ENCODE measurements at regions not wholly inside any gene's neighbourhood (a gene's known extent, or its start where the extent isn't known, plus 50 kb on each side); places are given as distances from the start of the nearest gene placed in this dataset.

GRCh38 chr7:98475352-98475751 lies 74.5 kb upstream of the BAIAP2L1 start:
- TF ChIP-seq, protein P1, sequence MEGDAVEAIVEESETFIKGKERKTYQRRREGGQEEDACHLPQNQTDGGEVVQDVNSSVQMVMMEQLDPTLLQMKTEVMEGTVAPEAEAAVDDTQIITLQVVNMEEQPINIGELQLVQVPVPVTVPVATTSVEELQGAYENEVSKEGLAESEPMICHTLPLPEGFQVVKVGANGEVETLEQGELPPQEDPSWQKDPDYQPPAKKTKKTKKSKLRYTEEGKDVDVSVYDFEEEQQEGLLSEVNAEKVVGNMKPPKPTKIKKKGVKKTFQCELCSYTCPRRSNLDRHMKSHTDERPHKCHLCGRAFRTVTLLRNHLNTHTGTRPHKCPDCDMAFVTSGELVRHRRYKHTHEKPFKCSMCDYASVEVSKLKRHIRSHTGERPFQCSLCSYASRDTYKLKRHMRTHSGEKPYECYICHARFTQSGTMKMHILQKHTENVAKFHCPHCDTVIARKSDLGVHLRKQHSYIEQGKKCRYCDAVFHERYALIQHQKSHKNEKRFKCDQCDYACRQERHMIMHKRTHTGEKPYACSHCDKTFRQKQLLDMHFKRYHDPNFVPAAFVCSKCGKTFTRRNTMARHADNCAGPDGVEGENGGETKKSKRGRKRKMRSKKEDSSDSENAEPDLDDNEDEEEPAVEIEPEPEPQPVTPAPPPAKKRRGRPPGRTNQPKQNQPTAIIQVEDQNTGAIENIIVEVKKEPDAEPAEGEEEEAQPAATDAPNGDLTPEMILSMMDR (IDR thresholded peaks at IDR 0.05; ENCODE audit: control extremely low read depth, extremely low read depth): no peak
- ATAC-seq (ENCODE audit: insufficient read depth, low FRiP score) (no peak), DNase-seq (no peak)
- H3K36me3 ChIP-seq (ENCODE audit: control insufficient read depth in 4 of 4, insufficient read depth in 4 of 4, low read length in 4 of 4): no peaks in the 10 kb centered on the region
- 83 to 93% methylated on average over 3 of the region's 3 CpGs for WGBS, 2 donors
- no peak overlapping the region for H3K27ac ChIP-seq (ENCODE audit: low read depth in 1 of 2, low read length in 1 of 2)
- H3K4me1 ChIP-seq (ENCODE audit: control insufficient read depth in 5 of 5, insufficient read depth in 5 of 5, low read length in 5 of 5): peaks cover 0 to 4% (median 0%) of the 10 kb centered on the region in 5 donors
- H3K9me3 ChIP-seq (ENCODE audit: control insufficient read depth in 4 of 4, insufficient read depth in 3 of 4, low read length in 3 of 4): peaks cover 0 to 4% (median 2%) of the 10 kb centered on the region in 4 donors
- H3K9ac ChIP-seq (ENCODE audit: insufficient read depth in 1 of 2, low read length in 2 of 2): no peak overlapping the region
- H3K27me3 ChIP-seq (ENCODE audit: control insufficient read depth in 3 of 3, insufficient read depth in 3 of 3, low read length in 2 of 3): peaks cover 0 to 3% (median 2%) of the 10 kb centered on the region in 3 donors
- H3K4me3 ChIP-seq: no peak overlapping the region

DNA sequence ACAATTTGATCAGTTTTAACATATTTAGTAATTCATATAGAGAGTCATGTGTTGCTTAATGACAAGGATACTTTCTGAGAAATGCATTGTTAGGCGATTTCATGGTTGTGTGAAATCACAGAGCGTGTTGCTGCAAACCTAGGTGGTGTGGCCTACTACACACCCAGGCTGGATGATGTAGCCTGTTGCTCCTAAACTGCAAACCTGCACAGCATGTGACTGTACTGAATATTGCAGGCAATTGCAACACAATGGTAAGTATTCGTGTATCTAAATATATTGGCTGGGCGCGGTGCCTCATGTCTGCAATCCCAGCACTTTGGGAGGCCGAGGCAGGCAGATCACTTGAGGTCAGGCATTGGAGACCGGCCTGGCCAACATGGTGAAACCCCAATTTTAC lies 73.7 kb upstream of the BAIAP2L1 start:
- no peak for ATAC-seq (ENCODE audit: insufficient read depth, low FRiP score)
- DNase-seq: no peak
- TF ChIP-seq, protein P1 (IDR thresholded peaks at IDR 0.05; ENCODE audit: control extremely low read depth, extremely low read depth): no peak
- Histone ChIP-seq H3K4me1 (ENCODE audit: control insufficient read depth in 5 of 5, insufficient read depth in 5 of 5, low read length in 5 of 5) (peaks cover 0 to 5% (median 0%) of the 10 kb centered on the region in 5 donors), H3K27me3 (ENCODE audit: control insufficient read depth in 3 of 3, insufficient read depth in 3 of 3, low read length in 2 of 3) (peaks cover 0 to 5% (median 4%) of the 10 kb centered on the region in 3 donors), H3K9ac (ENCODE audit: insufficient read depth in 1 of 2, low read length in 2 of 2) (no peak overlapping the region), H3K36me3 (ENCODE audit: control insufficient read depth in 4 of 4, insufficient read depth in 4 of 4, low read length in 4 of 4) (no peaks in the 10 kb centered on the region), H3K9me3 (ENCODE audit: control insufficient read depth in 4 of 4, insufficient read depth in 3 of 4, low read length in 3 of 4) (no peaks in the 10 kb centered on the region), H3K27ac (ENCODE audit: low read depth in 1 of 2, low read length in 1 of 2) (no peak overlapping the region), H3K4me3 (no peak overlapping the region)
- 87 to 91% methylated on average over 7 of the region's 7 CpGs for WGBS, 2 donors

GRCh38 chr7:98472521-98472954 lies 71.6 kb upstream of the BAIAP2L1 start:
- peaks cover 0 to 5% (median 4%) of the 10 kb centered on the region in 3 donors for H3K27me3 ChIP-seq (ENCODE audit: control insufficient read depth in 3 of 3, insufficient read depth in 3 of 3, low read length in 2 of 3)

More at GRCh38 chr7:98472521-98472954, 71.6 kb upstream of the BAIAP2L1 start:
- no peak overlapping the region for H3K27ac ChIP-seq (ENCODE audit: low read depth in 1 of 2, low read length in 1 of 2)
- DNase-seq (no peak), ATAC-seq (ENCODE audit: insufficient read depth, low FRiP score) (no peak)
- TF ChIP-seq, protein P1 (IDR thresholded peaks at IDR 0.05; ENCODE audit: control extremely low read depth, extremely low read depth): no peak
- H3K9ac ChIP-seq (ENCODE audit: insufficient read depth in 1 of 2, low read length in 2 of 2): no peak overlapping the region
- no peaks in the 10 kb centered on the region for H3K36me3 ChIP-seq (ENCODE audit: control insufficient read depth in 4 of 4, insufficient read depth in 4 of 4, low read length in 4 of 4)
- H3K9me3 ChIP-seq (ENCODE audit: control insufficient read depth in 4 of 4, insufficient read depth in 3 of 4, low read length in 3 of 4): peaks cover 0 to 5% (median 0%) of the 10 kb centered on the region in 4 donors
- H3K4me1 ChIP-seq (ENCODE audit: control insufficient read depth in 5 of 5, insufficient read depth in 5 of 5, low read length in 5 of 5): peaks cover 0 to 5% (median 0%) of the 10 kb centered on the region in 5 donors
- H3K4me3 ChIP-seq: no peak overlapping the region
- 73 to 74% methylated on average over 11 of the region's 11 CpGs for WGBS, 2 donors
